Fibroblast of mammary gland (primary cell): ENCODE measurements at regions not wholly inside any gene's neighbourhood (a gene's known extent, or its start where the extent isn't known, plus 50 kb on each side); places are given as distances from the start of the nearest gene placed in this dataset.

Experiments used
- DNase-seq: peaks from one replicate; pipeline ENCODE4 v3.0.0-alpha.2; 2010; ENCODE audit warnings: low read depth
- H3K4me3 ChIP-seq: 2 replicates; pipeline ENCODE4 v1.5.1; 2011; ENCODE audit warnings: low read depth, mild to moderate bottlenecking, low read length, moderate library complexity; ENCODE audit not compliant: control insufficient read depth
- CTCF ChIP-seq: conservative IDR thresholded peaks from 2 replicates; pipeline ENCODE4 v1.5.1; 2011; ENCODE audit warnings: low read depth, low read length, inconsistent platforms; ENCODE audit not compliant: control insufficient read depth, insufficient read depth

- no peak for TF ChIP-seq CTCF
- DNase-seq = no peak
- no peak overlapping the region for H3K4me3 ChIP-seq
Observed at GRCh38 chr2:153138651-153139375, 339.7 kb downstream of the RPRM start.

DNA sequence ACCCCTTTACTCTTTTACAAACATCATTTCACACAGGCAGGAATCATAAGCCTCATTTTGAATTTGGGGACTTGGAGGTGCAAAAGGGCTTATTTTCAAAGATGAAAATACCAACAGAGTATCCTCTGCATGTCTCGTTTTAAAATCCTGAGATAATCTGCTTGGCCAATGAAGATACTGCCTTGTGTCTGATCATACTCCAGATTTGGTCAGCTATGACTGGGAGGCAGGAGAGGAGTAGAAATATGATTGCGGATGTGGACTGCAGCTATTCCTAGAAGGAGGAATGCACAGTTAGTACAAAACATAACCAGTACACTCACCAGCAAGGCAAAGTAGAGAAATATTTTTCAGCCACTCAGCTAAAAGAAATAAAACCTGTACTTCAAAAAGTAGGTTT lies 342.3 kb downstream of the RPRM start:
- H3K4me3 ChIP-seq = no peak overlapping the region
- no peak for DNase-seq
- TF ChIP-seq CTCF = no peak

GRCh38 chr2:153134725-153135124 lies 343.8 kb downstream of the RPRM start:
- H3K4me3 ChIP-seq = no peak overlapping the region
- TF ChIP-seq CTCF = no peak
- no peak for DNase-seq

GRCh38 chr2:153133716-153134115 lies 344.8 kb downstream of the RPRM start:
- no peak overlapping the region for H3K4me3 ChIP-seq
- TF ChIP-seq CTCF = no peak
- DNase-seq = no peak

- no peak for DNase-seq
- no peak overlapping the region for H3K4me3 ChIP-seq
- no peak for TF ChIP-seq CTCF
Observed at GRCh38 chr2:153132418-153132817, 346.1 kb downstream of the RPRM start.

DNA sequence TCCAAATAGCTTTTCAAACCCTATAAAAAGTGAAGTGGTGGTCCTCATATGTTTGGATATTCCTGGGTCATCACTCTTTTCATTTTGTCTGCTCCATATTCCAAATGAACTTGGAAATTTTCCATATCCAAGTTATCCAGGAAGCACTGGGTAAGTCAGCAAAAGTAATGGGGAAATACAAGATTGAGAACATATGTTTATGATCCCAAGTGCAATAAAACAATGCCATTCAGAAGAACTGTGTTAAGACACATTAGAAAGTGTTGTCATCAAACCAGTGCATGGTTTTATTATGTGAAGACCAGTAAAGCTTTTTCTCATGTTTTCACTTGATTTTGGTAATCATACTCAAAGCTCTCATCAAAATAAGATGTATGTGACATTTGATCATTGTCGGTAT lies 363.4 kb downstream of the RPRM start:
- no peak for TF ChIP-seq CTCF
- no peak for DNase-seq
- no peak overlapping the region for H3K4me3 ChIP-seq

- no peak for TF ChIP-seq CTCF
Observed at GRCh38 chr2:153110486-153110885, 368.1 kb downstream of the RPRM start.

More at GRCh38 chr2:153110486-153110885, 368.1 kb downstream of the RPRM start:
- DNase-seq = no peak
- no peak overlapping the region for H3K4me3 ChIP-seq
